GM12892 (cell line): ENCODE measurements at regions not wholly inside any gene's neighbourhood (a gene's known extent, or its start where the extent isn't known, plus 50 kb on each side); places are given as distances from the start of the nearest gene placed in this dataset.
A peak's percentile ranks its signal among the peaks of the same experiment; 100 is the strongest.
"Not testable (repeated sequence)": the region's sequence is repeated elsewhere in the genome, so short reads cannot be mapped to it uniquely, and the experiment has no call there.

ENCODE experiments used
- DNase-seq: peaks from one replicate; pipeline ENCODE4 v3.0.0; 2011; ENCODE audit not compliant: insufficient read length
- FAIRE-seq: peaks from 2 replicates; lab custom pipeline; 2011; peaks lifted over from hg19 to GRCh38; lab: Jason Lieb, UNC

GRCh38 chr16:88227026-88227721 lies 155.6 kb upstream of the ZNF469 start:
- not testable (repeated sequence) for DNase-seq, FAIRE-seq

DNA sequence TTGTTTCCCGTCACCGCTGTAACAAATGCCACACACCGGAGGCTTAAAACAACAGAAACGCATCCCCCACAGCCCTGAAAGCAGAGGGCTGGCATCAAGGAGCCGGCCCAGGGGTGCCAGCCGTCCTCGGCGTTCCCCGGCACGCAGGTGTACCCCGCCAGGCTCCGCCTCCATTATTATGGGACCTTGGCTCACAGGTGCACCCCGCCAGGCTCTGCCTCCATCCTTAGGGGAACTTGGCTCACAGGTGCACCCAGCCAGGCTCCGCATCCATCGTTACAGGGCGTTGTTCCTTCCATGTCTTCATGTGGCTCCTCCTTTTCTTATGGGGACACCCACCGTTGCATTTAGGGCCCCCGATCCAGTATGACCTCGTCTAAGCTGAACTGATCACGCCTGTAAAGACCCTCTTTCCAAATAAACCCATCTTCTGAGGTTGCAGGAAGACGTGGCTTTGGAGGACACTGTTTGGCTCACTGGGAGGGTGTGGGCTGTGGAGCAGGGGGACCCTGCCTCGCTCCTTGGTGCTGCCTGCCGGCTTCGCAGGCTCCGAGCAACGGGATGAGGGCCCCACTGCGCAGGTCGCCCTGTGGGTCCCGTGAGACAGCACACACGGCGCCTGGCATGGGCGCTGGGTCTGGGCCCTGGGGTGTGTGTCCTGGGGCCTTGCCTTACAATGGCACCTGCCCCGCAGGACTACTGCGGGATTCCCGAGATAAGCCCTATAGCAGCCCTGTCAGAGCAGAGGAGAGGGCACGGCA lies 154.9 kb upstream of the ZNF469 start:
- not testable (repeated sequence) for FAIRE-seq, DNase-seq

- DNase-seq, FAIRE-seq: not testable (repeated sequence)
These were observed 154.0 kb upstream of the ZNF469 start for GRCh38 chr16:88228751-88229150.

DNA sequence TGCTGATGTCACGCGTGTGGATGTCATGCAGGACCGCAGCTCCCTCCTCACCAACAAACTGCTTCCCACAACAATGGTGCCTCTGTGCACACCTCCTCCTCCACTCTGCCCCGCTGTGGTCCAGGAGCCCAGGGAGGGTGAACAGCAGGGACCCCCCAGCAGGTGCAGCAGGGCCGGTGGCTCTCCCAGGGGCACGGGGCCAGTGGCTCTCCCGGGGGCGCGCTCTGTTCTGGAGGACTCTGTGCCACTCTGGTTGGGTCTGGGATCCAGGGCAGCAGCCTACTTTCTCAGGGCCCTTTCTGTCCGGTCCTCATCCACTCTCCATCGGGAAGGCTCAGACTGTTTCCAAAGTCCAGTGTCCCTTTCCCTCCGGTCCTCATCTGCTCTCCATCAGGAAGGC lies 153.0 kb upstream of the ZNF469 start:
- not testable (repeated sequence) for DNase-seq, FAIRE-seq

DNA sequence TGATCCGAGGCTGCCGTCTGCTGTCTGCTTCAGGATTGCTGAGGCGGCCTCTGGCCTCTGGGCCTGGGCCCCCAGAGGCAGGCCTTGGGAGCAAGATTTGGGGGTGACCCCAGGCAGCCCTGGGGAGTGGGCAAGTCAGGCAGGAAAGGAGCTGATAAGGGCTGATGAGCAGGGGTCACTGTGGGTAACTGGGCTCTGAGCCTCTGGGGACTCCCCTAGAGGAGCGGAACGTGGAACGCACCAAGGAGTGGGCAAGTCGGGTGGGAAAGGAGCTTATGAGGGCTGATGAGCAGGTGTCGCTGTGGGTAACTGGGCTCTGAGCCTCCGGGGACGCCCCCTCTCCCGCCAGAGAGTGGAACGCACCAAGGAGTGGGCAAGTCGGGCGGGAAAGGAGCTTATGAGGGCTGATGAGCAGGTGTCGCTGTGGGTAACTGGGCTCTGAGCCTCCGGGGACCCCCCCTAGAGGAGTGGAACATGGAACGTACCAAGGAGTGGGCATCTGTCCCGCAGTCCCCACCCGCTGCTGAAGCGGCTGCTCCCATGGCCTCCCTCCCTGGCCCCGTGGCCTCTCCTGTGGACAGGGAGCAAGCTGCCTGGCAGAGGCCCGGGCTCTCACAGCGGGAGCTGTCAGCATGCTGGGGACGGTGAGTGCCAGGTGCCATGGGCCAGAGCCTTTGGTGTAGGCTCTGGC lies 152.3 kb upstream of the ZNF469 start:
- not testable (repeated sequence) for FAIRE-seq, DNase-seq

GRCh38 chr16:88230967-88231615 lies 151.7 kb upstream of the ZNF469 start:
- not testable (repeated sequence) for DNase-seq, FAIRE-seq

DNA sequence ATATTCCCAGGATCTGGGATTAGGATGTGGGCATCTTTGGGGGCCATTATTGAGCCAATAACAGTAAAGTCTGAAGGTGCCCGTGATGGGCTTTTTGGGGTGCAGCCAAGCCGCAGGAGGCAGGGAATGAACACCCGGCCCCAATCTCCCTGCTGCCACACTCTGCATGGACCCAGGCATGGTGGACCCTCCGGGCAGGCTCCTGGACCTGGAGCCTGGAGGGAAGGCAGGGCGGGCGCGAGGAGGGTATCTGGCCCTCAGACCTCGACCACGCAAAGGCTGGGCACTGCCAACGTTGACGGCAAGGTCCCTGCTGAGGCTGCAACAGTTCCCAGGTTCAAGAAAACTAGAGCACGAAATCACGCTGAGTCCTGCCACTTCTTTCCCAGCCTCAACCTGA lies 150.9 kb upstream of the ZNF469 start:
- FAIRE-seq, DNase-seq: not testable (repeated sequence)

DNA sequence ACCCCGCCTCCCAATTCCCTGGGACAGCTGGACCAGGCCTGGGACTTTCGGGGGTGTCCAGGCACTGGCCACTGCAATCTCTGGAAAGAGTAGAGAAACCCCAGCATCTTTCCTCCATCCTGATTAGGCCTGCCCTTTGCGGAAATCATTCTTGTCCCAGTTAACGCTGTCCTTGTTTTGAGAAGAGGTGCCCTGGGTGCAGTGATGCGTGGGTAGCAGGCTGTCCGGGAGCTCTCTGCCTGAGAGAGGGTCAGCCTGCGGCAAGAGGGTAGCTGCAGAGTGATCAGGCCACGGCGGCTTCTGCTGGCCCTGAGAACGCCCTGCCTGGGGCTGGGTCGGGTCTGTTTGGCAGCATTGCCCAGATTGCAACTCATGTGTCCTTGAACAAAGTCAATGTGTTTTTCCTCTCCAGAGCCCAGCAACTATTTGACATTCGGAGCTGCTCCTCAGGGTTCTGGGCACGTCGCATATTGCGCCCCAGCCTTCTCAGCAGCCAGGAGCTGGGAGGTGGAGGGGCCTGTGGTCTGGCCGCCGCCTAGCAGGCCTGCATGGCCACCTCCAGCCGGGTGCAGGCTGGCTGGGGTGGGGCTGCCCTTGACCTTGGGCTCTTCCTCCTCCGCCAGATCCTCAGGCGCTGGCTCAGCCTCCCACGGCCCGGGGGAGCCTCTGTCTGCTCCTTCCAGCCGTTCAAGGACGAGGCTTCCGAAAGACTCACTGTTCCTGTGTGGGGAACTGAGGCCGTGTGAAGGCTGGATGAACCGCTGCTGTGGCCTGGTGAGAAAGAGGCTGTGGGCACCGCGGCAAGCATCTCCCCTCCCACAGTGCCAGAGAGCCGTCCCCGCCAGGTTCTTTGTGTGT lies 150.1 kb upstream of the ZNF469 start:
- not testable (repeated sequence) for DNase-seq, FAIRE-seq

DNA sequence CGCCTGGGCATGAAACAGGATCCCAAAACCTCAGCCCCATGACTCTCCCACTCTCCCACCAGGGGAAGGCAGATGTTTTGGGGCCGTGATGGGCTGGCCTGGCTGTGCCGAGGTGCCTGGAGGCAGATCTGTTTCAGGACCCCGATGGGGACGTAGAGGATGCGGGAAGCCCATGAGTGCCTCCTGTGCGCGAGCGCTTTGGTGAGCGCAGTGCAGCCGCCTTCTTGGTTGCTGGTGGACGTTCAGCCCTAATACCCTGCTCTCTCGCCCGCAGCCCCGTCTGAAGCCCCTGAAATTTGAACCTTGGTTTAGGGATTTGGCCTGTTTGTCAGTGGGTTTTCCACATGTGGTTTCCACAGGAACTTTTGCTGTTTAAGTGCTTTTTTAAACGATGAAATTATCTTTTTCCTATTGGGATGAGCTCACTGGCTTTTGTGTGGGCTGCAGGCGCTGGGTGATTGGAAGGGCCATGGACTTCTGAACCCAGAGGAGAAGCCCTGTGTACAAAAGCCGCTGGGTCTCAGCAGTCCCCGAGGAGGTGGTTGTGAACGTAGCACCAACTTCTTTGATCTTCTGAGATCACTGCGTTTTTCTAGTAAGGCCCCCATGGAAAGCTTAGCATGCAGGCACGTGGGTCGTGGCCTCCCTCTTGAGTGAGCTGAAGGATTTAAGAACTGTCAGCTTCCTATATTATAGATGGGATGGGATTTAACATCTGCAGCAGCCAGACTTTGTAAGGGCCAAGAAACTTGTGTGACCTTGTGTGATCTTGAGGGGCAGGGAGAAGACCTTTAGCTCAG lies 148.9 kb upstream of the ZNF469 start:
- FAIRE-seq, result not testable (repeated sequence)

GRCh38 chr16:88234421-88235271 lies 148.1 kb upstream of the ZNF469 start:
- not testable (repeated sequence) for FAIRE-seq, DNase-seq

More for the DNA sequence above, 148.9 kb upstream of the ZNF469 start:
- DNase-seq, result not testable (repeated sequence)

DNA sequence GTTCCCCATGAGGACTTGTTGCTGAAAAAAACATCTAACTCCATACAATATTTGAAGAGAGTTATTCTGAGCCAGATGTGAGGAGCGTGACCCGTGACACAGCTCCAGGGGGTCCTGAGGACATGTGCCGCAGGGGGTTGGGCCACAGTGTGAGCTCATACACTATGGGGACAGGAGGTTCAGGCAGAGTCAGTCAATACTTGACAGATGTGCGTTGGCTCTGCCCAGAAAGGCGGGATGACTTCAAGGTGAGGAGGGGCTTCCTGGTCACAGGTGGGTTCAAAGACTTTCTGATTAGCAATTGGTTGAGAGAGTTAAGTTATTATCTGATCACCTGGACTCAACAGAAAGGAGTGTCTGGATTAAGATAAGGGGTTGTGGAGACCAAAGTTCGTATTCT lies 147.1 kb upstream of the ZNF469 start:
- not testable (repeated sequence) for FAIRE-seq, DNase-seq

DNA sequence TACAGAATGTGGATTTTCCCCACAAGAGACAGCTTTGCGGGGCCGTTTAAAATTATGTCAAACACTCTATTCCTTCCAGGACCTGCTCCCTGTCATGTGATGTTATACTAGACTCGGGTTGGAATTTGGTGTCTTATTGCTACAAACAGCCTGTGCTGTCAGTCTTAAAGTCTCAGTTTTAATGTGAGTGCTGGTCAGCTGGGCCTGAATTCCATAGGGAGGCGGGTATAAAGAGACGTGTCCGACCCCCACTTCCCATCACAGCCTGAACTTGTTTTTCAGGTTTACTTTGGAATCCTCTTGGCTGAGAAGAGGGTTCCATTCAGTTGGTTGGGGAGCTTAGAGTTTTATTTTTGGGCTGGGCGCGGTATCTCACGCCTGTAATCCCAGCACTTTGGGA lies 146.5 kb upstream of the ZNF469 start:
- DNase-seq, FAIRE-seq: not testable (repeated sequence)

DNA sequence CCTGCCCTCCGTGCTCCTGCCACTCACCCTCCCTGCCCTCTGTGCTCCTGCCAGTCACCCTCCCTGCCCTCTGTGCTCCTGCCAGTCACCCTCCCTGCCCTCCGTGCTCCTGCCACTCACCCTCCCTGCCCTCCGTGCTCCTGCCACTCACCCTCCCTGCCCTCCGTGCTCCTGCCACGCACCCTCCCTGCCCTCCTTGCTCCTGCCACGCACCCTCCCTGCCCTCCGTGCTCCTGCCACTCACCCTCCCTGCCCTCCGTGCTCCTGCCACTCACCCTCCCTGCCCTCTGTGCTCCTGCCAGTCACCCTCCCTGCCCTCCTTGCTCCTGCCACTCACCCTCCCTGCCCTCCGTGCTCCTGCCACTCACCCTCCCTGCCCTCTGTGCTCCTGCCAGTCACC lies 145.4 kb upstream of the ZNF469 start:
- DNase-seq, FAIRE-seq: not testable (repeated sequence)

DNA sequence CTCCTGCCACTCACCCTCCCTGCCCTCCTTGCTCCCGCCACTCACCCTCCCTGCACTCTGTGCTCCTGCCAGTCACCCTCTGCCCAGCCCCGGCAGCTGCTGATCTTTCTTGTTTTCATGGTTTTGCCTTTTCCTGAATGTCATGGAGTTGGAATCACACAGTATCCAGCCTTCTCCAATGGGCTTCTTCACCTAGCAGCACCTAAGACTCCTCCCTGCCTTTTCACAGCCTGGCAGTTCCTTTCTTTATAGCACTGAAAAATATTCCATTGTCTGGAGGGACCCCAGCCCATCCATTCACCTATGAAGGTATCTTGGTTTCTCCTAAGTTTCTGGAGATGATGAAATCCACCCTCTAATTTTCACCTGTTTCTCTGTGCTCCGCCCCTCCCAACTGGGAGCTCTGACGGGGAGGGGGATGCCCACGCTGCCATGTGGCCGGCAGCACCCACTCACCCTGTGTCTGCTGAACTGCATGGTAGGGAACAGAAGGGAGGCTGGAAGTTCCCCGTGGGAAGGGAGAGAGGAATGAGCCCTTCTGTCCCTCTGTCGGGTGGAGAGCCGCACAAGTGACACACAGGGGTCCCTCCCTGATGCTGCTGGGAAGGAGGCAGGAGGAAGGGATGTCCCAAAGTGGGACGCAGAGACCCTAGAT lies 144.9 kb upstream of the ZNF469 start:
- not testable (repeated sequence) for DNase-seq, FAIRE-seq

GRCh38 chr16:88238732-88239274 lies 144.0 kb upstream of the ZNF469 start:
- not testable (repeated sequence) for DNase-seq
- peak; percentile 5 for FAIRE-seq

DNA sequence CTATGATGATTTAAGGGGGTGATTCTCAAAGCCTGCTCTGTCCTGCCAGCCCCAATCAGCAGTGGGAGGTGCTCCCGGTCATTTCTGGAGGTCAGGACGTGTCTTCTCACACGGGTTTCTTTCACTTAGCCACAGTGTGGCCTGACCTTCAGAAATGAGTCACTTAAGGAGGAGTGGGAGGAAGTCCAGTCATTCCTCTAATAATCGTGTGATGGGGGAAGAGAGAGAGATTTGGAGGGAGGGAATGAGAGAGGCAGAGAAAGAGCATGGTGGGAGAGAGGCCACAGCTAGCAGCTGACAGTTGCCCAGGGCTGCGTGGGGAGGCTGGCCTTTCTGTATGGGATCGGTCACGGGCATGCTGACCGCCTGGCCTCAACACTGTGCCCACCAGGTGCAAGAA lies 142.6 kb upstream of the ZNF469 start:
- FAIRE-seq, result not testable (repeated sequence)

More for the DNA sequence above, 142.6 kb upstream of the ZNF469 start:
- not testable (repeated sequence) for DNase-seq
